Ishikawa (cell line): ENCODE measurements at regions not wholly inside any gene's neighbourhood (a gene's known extent, or its start where the extent isn't known, plus 50 kb on each side); places are given as distances from the start of the nearest gene placed in this dataset.

ENCODE experiments used
- CEBPB ChIP-seq: IDR thresholded peaks from 2 replicates; pipeline ENCODE4 v1.6.1; 2012
- CREB1 ChIP-seq: IDR thresholded peaks from 2 replicates; pipeline ENCODE4 v1.6.1; 2012; ENCODE audit warnings: low read depth
- EGR1 ChIP-seq: IDR thresholded peaks from 2 replicates; pipeline ENCODE4 v1.6.1; 2012
- EP300 ChIP-seq: IDR thresholded peaks from 2 replicates; pipeline ENCODE4 v1.6.1; 2012; ENCODE audit warnings: borderline replicate concordance
- FOXM1 ChIP-seq: IDR thresholded peaks from 2 replicates; pipeline ENCODE4 v1.6.1; 2012; ENCODE audit warnings: low read depth, borderline replicate concordance
- NFIC ChIP-seq: IDR thresholded peaks from 2 replicates; pipeline ENCODE4 v1.6.1; 2012
- RAD21 ChIP-seq: IDR thresholded peaks from 2 replicates; pipeline ENCODE4 v1.6.1; 2012; ENCODE audit warnings: low read depth
- REST ChIP-seq: IDR thresholded peaks from 2 replicates; pipeline ENCODE4 v1.6.1; 2012; ENCODE audit warnings: low read depth, mild to moderate bottlenecking
- TAF1 ChIP-seq: IDR thresholded peaks from 2 replicates; pipeline ENCODE4 v1.6.1; 2012; ENCODE audit warnings: low read depth, mild to moderate bottlenecking
- TCF12 ChIP-seq: IDR thresholded peaks from 2 replicates; pipeline ENCODE4 v1.6.1; 2012; ENCODE audit warnings: low read depth
- TEAD4 ChIP-seq: IDR thresholded peaks from 2 replicates; pipeline ENCODE4 v1.6.1; 2012
- YY1 ChIP-seq: IDR thresholded peaks from 2 replicates; pipeline ENCODE4 v1.6.1; 2012; ENCODE audit warnings: low read depth
- ZBTB7A ChIP-seq: IDR thresholded peaks from 2 replicates; pipeline ENCODE4 v1.6.1; 2012; ENCODE audit warnings: low read depth
- TF ChIP-seq, protein P1 (sequence below): IDR thresholded peaks from 2 replicates; pipeline ENCODE4 v1.6.1; 2012
- TF ChIP-seq, protein P2 (sequence below): IDR thresholded peaks from 2 replicates; pipeline ENCODE4 v1.6.1; 2012

GRCh38 chr10:57706016-57706415, 561.7 kb downstream of the IPMK start:
- no peak for TF ChIP-seq TEAD4
- TF ChIP-seq, protein P1, sequence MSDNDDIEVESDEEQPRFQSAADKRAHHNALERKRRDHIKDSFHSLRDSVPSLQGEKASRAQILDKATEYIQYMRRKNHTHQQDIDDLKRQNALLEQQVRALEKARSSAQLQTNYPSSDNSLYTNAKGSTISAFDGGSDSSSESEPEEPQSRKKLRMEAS = no peak

GRCh38 chr10:57699944-57700343, 567.8 kb downstream of the IPMK start:
- no peak for TF ChIP-seq RAD21
- TF ChIP-seq CREB1 = no peak
- no peak for TF ChIP-seq FOXM1
- no peak for TF ChIP-seq TEAD4
- no peak for TF ChIP-seq REST
- TF ChIP-seq TCF12 = no peak
- no peak for TF ChIP-seq EGR1
- no peak for TF ChIP-seq NFIC
- no peak for TF ChIP-seq ZBTB7A

DNA sequence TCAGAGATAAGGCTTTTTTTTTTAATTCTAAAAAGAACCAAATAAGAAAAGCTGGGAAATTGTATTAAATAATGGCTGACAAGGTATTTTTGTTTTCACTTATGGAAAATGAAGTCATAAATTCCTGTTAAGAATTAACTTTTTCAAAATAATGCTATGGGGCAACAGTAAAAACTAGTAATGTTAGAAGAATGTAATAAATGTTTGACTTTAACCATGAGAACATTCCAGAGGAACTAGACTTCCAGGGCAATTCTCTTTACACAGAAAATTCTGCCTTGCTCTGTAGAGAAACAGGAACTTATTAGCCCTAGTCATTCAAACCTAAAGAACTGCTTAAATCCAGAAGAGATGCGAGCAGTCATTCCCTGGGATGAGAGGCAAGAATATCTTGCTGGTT, 571.1 kb downstream of the IPMK start:
- no peak for TF ChIP-seq FOXM1
- no peak for TF ChIP-seq TEAD4
- TF ChIP-seq, protein P2, sequence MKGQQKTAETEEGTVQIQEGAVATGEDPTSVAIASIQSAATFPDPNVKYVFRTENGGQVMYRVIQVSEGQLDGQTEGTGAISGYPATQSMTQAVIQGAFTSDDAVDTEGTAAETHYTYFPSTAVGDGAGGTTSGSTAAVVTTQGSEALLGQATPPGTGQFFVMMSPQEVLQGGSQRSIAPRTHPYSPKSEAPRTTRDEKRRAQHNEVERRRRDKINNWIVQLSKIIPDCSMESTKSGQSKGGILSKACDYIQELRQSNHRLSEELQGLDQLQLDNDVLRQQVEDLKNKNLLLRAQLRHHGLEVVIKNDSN = no peak
- TF ChIP-seq CREB1 = no peak
- TF ChIP-seq EGR1 = no peak
- TF ChIP-seq NFIC = no peak
- no peak for TF ChIP-seq REST
- no peak for TF ChIP-seq TCF12
- no peak for TF ChIP-seq CEBPB
- no peak for TF ChIP-seq TAF1
- TF ChIP-seq, protein P1 = no peak
- TF ChIP-seq YY1 = no peak
- TF ChIP-seq ZBTB7A = no peak
- no peak for TF ChIP-seq RAD21

DNA sequence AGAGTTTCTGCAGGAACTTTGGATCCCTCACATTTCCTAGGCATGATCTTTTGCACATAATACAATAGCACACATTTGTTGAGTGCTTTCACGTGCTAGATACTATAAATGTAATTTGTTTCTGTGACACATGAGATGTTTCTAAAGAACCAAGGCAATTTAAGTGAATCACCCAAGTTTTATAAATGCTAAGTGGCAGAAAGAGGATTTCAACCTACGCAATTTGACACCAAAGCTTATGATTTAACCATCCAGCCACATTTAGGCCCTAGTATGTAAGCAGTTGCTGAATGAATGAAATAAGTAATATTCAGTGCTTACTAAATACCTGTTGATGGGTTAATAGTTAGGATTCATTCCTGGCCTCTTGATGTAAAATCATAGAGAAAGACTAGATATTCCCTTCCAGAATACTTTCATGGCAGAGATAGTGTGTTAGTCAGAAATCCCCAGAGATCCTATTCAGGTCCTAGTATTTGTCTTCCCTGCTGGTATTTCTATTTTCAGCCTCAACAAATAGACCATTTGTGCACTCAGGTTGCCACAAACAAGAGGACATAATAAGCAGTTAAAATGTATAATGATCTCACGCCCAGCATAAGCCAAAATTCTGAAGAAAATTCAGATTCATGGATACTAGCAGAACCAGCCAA, 572.6 kb downstream of the IPMK start:
- no peak for TF ChIP-seq ZBTB7A
- no peak for TF ChIP-seq NFIC
- no peak for TF ChIP-seq TEAD4
- TF ChIP-seq YY1 = no peak
- TF ChIP-seq, protein P1 = no peak
- TF ChIP-seq TCF12 = no peak
- TF ChIP-seq, protein P2 = no peak
- no peak for TF ChIP-seq CEBPB
- no peak for TF ChIP-seq EGR1
- no peak for TF ChIP-seq RAD21
- TF ChIP-seq REST = no peak
- TF ChIP-seq TAF1 = no peak
- no peak for TF ChIP-seq CREB1
- TF ChIP-seq EP300 = no peak
- no peak for TF ChIP-seq FOXM1
